ENCODE measurements at regions not wholly inside any gene's neighbourhood (a gene's known extent, or its start where the extent isn't known, plus 50 kb on each side); places are given as distances from the start of the nearest gene placed in this dataset.
"Not testable (repeated sequence)": the region's sequence is repeated elsewhere in the genome, so short reads cannot be mapped to it uniquely, and the experiment has no call there.

GRCh38 chr3:145915787-145916186 lies 245.2 kb downstream of the PLOD2 start:
- Histone ChIP-seq H3K36me3 (ENCODE audit: control insufficient read depth in 4 of 4, insufficient read depth in 3 of 4, low read depth in 1 of 4, low read length in 3 of 4) (no peaks in the 10 kb centered on the region), H3K9me3 (ENCODE audit: control insufficient read depth in 4 of 4, low read length in 3 of 4) (no peaks in the 10 kb centered on the region), H3K4me3 (ENCODE audit: low read depth in 1 of 3, low read length in 3 of 3) (no peak overlapping the region), H3K27me3 (ENCODE audit: control insufficient read depth in 4 of 4, insufficient read depth in 4 of 4, low read length in 3 of 4) (no peaks in the 10 kb centered on the region), H3K27ac (ENCODE audit: low read depth in 1 of 2, low read length in 2 of 2) (no peak overlapping the region), H3K9ac (ENCODE audit: low read depth in 1 of 2, low read length in 2 of 2) (no peak overlapping the region), H3K4me1 (ENCODE audit: control insufficient read depth in 4 of 4, insufficient read depth in 4 of 4, low read length in 3 of 4) (no peaks in the 10 kb centered on the region)
- TF ChIP-seq EGR1 (IDR thresholded peaks at IDR 0.05; ENCODE audit: low read depth in 2 of 2) (no peak), MAX (IDR thresholded peaks at IDR 0.05) (no peak), TAF1 (conservative IDR thresholded peaks at IDR 0.05) (no peak), RXRA (IDR thresholded peaks at IDR 0.05) (no peak), HNF4A (conservative IDR thresholded peaks at IDR 0.05) (no peak), FOXA2 (IDR thresholded peaks at IDR 0.05) (no peak), ATF3 (IDR thresholded peaks at IDR 0.05) (no peak)
- no peak for DNase-seq (ENCODE audit: low spot score)
- 62% methylated on average over 3 of the region's 3 CpGs for WGBS

GRCh38 chr3:145927736-145928135 lies 233.2 kb downstream of the PLOD2 start:
- H3K9ac ChIP-seq (ENCODE audit: low read depth in 1 of 2, low read length in 2 of 2); H3K9me3 ChIP-seq (ENCODE audit: control insufficient read depth in 4 of 4, low read length in 3 of 4); H3K4me1 ChIP-seq (ENCODE audit: control insufficient read depth in 4 of 4, insufficient read depth in 4 of 4, low read length in 3 of 4); H3K27me3 ChIP-seq (ENCODE audit: control insufficient read depth in 4 of 4, insufficient read depth in 4 of 4, low read length in 3 of 4); H3K4me3 ChIP-seq (ENCODE audit: low read depth in 1 of 3, low read length in 3 of 3); H3K27ac ChIP-seq (ENCODE audit: low read depth in 1 of 2, low read length in 2 of 2); DNase-seq (ENCODE audit: low spot score); H3K36me3 ChIP-seq (ENCODE audit: control insufficient read depth in 4 of 4, insufficient read depth in 3 of 4, low read depth in 1 of 4, low read length in 3 of 4): not testable (repeated sequence)
- 92% methylated on average over 11 of the region's 21 CpGs for WGBS

GRCh38 chr3:145936971-145937370 lies 224.0 kb downstream of the PLOD2 start:
- no peak for TF ChIP-seq RXRA (IDR thresholded peaks at IDR 0.05)
- TF ChIP-seq, protein P1, sequence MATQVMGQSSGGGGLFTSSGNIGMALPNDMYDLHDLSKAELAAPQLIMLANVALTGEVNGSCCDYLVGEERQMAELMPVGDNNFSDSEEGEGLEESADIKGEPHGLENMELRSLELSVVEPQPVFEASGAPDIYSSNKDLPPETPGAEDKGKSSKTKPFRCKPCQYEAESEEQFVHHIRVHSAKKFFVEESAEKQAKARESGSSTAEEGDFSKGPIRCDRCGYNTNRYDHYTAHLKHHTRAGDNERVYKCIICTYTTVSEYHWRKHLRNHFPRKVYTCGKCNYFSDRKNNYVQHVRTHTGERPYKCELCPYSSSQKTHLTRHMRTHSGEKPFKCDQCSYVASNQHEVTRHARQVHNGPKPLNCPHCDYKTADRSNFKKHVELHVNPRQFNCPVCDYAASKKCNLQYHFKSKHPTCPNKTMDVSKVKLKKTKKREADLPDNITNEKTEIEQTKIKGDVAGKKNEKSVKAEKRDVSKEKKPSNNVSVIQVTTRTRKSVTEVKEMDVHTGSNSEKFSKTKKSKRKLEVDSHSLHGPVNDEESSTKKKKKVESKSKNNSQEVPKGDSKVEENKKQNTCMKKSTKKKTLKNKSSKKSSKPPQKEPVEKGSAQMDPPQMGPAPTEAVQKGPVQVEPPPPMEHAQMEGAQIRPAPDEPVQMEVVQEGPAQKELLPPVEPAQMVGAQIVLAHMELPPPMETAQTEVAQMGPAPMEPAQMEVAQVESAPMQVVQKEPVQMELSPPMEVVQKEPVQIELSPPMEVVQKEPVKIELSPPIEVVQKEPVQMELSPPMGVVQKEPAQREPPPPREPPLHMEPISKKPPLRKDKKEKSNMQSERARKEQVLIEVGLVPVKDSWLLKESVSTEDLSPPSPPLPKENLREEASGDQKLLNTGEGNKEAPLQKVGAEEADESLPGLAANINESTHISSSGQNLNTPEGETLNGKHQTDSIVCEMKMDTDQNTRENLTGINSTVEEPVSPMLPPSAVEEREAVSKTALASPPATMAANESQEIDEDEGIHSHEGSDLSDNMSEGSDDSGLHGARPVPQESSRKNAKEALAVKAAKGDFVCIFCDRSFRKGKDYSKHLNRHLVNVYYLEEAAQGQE (IDR thresholded peaks at IDR 0.05), result no peak
- Histone ChIP-seq H3K9me3 (ENCODE audit: control insufficient read depth in 4 of 4, low read length in 3 of 4) (no peaks in the 10 kb centered on the region), H3K27me3 (ENCODE audit: control insufficient read depth in 4 of 4, insufficient read depth in 4 of 4, low read length in 3 of 4) (no peaks in the 10 kb centered on the region), H3K9ac (ENCODE audit: low read depth in 1 of 2, low read length in 2 of 2) (no peak overlapping the region), H3K27ac (ENCODE audit: low read depth in 1 of 2, low read length in 2 of 2) (no peak overlapping the region), H3K4me1 (ENCODE audit: control insufficient read depth in 4 of 4, insufficient read depth in 4 of 4, low read length in 3 of 4) (peaks cover 0 to 1% (median 0%) of the 10 kb centered on the region in 4 donors), H3K4me3 (ENCODE audit: low read depth in 1 of 3, low read length in 3 of 3) (no peak overlapping the region), H3K36me3 (ENCODE audit: control insufficient read depth in 4 of 4, insufficient read depth in 3 of 4, low read depth in 1 of 4, low read length in 3 of 4) (no peaks in the 10 kb centered on the region)
- DNase-seq (ENCODE audit: low spot score), result no peak
- 89% methylated on average over 6 of the region's 6 CpGs for WGBS

GRCh38 chr3:145939431-145939830 lies 221.6 kb downstream of the PLOD2 start:
- no peaks in the 10 kb centered on the region for H3K27me3 ChIP-seq (ENCODE audit: control insufficient read depth in 4 of 4, insufficient read depth in 4 of 4, low read length in 3 of 4)
- no peaks in the 10 kb centered on the region for H3K36me3 ChIP-seq (ENCODE audit: control insufficient read depth in 4 of 4, insufficient read depth in 3 of 4, low read depth in 1 of 4, low read length in 3 of 4)
- no peak overlapping the region for H3K9ac ChIP-seq (ENCODE audit: low read depth in 1 of 2, low read length in 2 of 2)
- H3K9me3 ChIP-seq (ENCODE audit: control insufficient read depth in 4 of 4, low read length in 3 of 4), result no peaks in the 10 kb centered on the region
- DNase-seq (ENCODE audit: low spot score), result no peak
- 61% methylated on average over 2 of the region's 2 CpGs for WGBS
- no peak overlapping the region for H3K4me3 ChIP-seq (ENCODE audit: low read depth in 1 of 3, low read length in 3 of 3)
- H3K27ac ChIP-seq (ENCODE audit: low read depth in 1 of 2, low read length in 2 of 2), result no peak overlapping the region
- H3K4me1 ChIP-seq (ENCODE audit: control insufficient read depth in 4 of 4, insufficient read depth in 4 of 4, low read length in 3 of 4), result peaks cover 0 to 1% (median 0%) of the 10 kb centered on the region in 4 donors
- TF ChIP-seq JUND (IDR thresholded peaks at IDR 0.05), result no peak
- TF ChIP-seq YY1 (IDR thresholded peaks at IDR 0.05), result no peak
- no peak for TF ChIP-seq NR2F2 (IDR thresholded peaks at IDR 0.05)
- TF ChIP-seq FOXA2 (IDR thresholded peaks at IDR 0.05), result no peak
- TF ChIP-seq FOXA1 (IDR thresholded peaks at IDR 0.05), result no peak
- TF ChIP-seq RAD21 (IDR thresholded peaks at IDR 0.05), result no peak
- no peak for TF ChIP-seq HNF4A (conservative IDR thresholded peaks at IDR 0.05)
- no peak for TF ChIP-seq MAX (IDR thresholded peaks at IDR 0.05)
- TF ChIP-seq SP1 (IDR thresholded peaks at IDR 0.05), result no peak
- TF ChIP-seq HNF4G (IDR thresholded peaks at IDR 0.05), result no peak
- TF ChIP-seq ATF3 (IDR thresholded peaks at IDR 0.05), result no peak
- no peak for TF ChIP-seq EGR1 (IDR thresholded peaks at IDR 0.05; ENCODE audit: low read depth in 2 of 2)
- no peak for TF ChIP-seq TAF1 (conservative IDR thresholded peaks at IDR 0.05)
- TF ChIP-seq RXRA (IDR thresholded peaks at IDR 0.05), result no peak
- TF ChIP-seq, protein P1 (IDR thresholded peaks at IDR 0.05), result no peak
